GM19324 (cell line): ENCODE measurements at regions not wholly inside any gene's neighbourhood (a gene's known extent, or its start where the extent isn't known, plus 50 kb on each side); places are given as distances from the start of the nearest gene placed in this dataset.
A peak's percentile ranks its signal among the peaks of the same experiment; 100 is the strongest.

Source experiments
- ATAC-seq: cut with Tn5 transposase; IDR thresholded peaks from one replicate; pipeline ENCODE4 v1.9.1; 2021; ENCODE audit warnings: mild to moderate bottlenecking, moderate library complexity; ENCODE audit not compliant: unreplicated experiment, low FRiP score

- no peak for ATAC-seq
Observed at GRCh38 chr4:108567831-108568230, 52.5 kb upstream of the RPL34 start.

- ATAC-seq, result no peak
Observed at GRCh38 chr4:108561116-108561515, 59.3 kb upstream of the RPL34 start.

GRCh38 chr4:108560616-108561015, 59.8 kb upstream of the RPL34 start:
- no peak for ATAC-seq

- ATAC-seq, result no peak
Observed at GRCh38 chr4:108559911-108560310, 60.5 kb upstream of the RPL34 start.

GRCh38 chr4:108559068-108559793, 61.1 kb upstream of the RPL34 start:
- no peak for ATAC-seq

- no peak for ATAC-seq
Observed at GRCh38 chr4:108556588-108557200, 63.7 kb upstream of the RPL34 start.

GRCh38 chr4:108556166-108556565, 64.2 kb upstream of the RPL34 start:
- no peak for ATAC-seq

GRCh38 chr4:108555701-108556100, 64.7 kb upstream of the RPL34 start:
- ATAC-seq, result no peak

GRCh38 chr4:108547682-108548081, 72.7 kb upstream of the RPL34 start:
- ATAC-seq, result no peak

- no peak for ATAC-seq
Observed at GRCh38 chr4:108546728-108547127, 73.6 kb upstream of the RPL34 start.

- no peak for ATAC-seq
Observed at GRCh38 chr4:108544481-108544880, 75.9 kb upstream of the RPL34 start.

GRCh38 chr4:108543359-108543968, 76.9 kb upstream of the RPL34 start:
- no peak for ATAC-seq

GRCh38 chr4:108540536-108540935, 79.8 kb upstream of the RPL34 start:
- peak; percentile 49 for ATAC-seq

- ATAC-seq, result no peak
Observed at GRCh38 chr4:108536577-108536976, 83.8 kb upstream of the RPL34 start.

GRCh38 chr4:108535757-108536156, 84.6 kb upstream of the RPL34 start:
- no peak for ATAC-seq

GRCh38 chr4:108533876-108534275, 86.5 kb upstream of the RPL34 start:
- no peak for ATAC-seq

- ATAC-seq, result no peak
Observed at GRCh38 chr4:108533245-108533844, 87.0 kb upstream of the RPL34 start.

- no peak for ATAC-seq
Observed at GRCh38 chr4:108532738-108533137, 87.6 kb upstream of the RPL34 start.

GRCh38 chr4:108532187-108532586, 88.2 kb upstream of the RPL34 start:
- ATAC-seq, result no peak

- no peak for ATAC-seq
Observed at GRCh38 chr4:108531461-108531860, 88.9 kb upstream of the RPL34 start.
